ENCODE measurements at regions not wholly inside any gene's neighbourhood (a gene's known extent, or its start where the extent isn't known, plus 50 kb on each side); places are given as distances from the start of the nearest gene placed in this dataset.

GRCh38 chr10:118955531-118955930, 74.0 kb upstream of the NANOS1 start:
- WGBS, 2 experiments (ENCODE audit: extremely low coverage in 1 of 2, insufficient coverage in 1 of 2, insufficient read length in 1 of 2, insufficient replicate concordance in 2 of 2, low coverage in 1 of 2, low lambda C conversion rate in 2 of 2, missing lambda C conversion rate in 1 of 2) = 90% methylated on average over 3 of the region's 3 CpGs; no CpG with 5 or more reads in 1 of the 2 experiments
- Histone ChIP-seq H3K79me1 (ENCODE audit: low read depth, low read length) (no peaks in the 10 kb centered on the region), H3K4me2 (ENCODE audit: insufficient read depth in 1 of 2, low read depth in 2 of 2, low read length in 2 of 2) (no peak overlapping the region), H2BK120ac (replicated peaks; ENCODE audit: low read depth, low read length) (no peak overlapping the region), H3K14ac (ENCODE audit: insufficient read length) (no peak overlapping the region), H3K56ac (replicated peaks; ENCODE audit: insufficient read length, low read depth, low read length) (no peak overlapping the region), H3K9me3 (ENCODE audit: insufficient read depth in 2 of 2, low read depth in 1 of 2, low read length in 1 of 2) (no peaks in the 10 kb centered on the region), H2BK15ac (ENCODE audit: low read length) (no peak overlapping the region), H3K4me1 (replicated peaks in 1 of 4; ENCODE audit: control insufficient read depth in 3 of 4, insufficient read depth in 4 of 4, low read length in 3 of 4) (no peaks in the 10 kb centered on the region; a peak in 1 of 7 replicates), H3K79me2 (ENCODE audit: control insufficient read depth in 1 of 2, insufficient read depth in 2 of 2, low read length in 2 of 2) (no peaks in the 10 kb centered on the region), H3K4ac (replicated peaks; ENCODE audit: insufficient read length, low read depth, low read length) (no peak overlapping the region), H2AK5ac (ENCODE audit: low read depth, low read length) (no peak overlapping the region), H4K91ac (replicated peaks; ENCODE audit: insufficient read length, low read length) (no peak overlapping the region), H2AFZ (ENCODE audit: low read length) (no peak overlapping the region), H3K36me3 (ENCODE audit: control insufficient read depth in 2 of 4, insufficient read depth in 4 of 4, low read length in 3 of 4) (no peaks in the 10 kb centered on the region), H2BK20ac (ENCODE audit: low read length) (no peak overlapping the region), H3K4me3 (ENCODE audit: extremely low read depth in 1 of 4, insufficient read depth in 2 of 4, low read depth in 3 of 4, low read length in 4 of 4) (no peak overlapping the region), H2BK5ac (ENCODE audit: low read depth, low read length) (no peak overlapping the region), H3K23ac (ENCODE audit: insufficient read length) (no peak overlapping the region), H3K9ac (replicated peaks in 1 of 4; ENCODE audit: extremely low read depth in 1 of 4, low read depth in 3 of 4, low read length in 3 of 4) (no peak overlapping the region), H3K18ac (ENCODE audit: extremely low read depth, low read length) (no peak overlapping the region), H3K27ac (ENCODE audit: low read depth, low read length) (no peak overlapping the region), H2BK12ac (ENCODE audit: low read depth, low read length) (no peak overlapping the region), H4K8ac (ENCODE audit: extremely low read depth, insufficient read depth, low read length) (no peak overlapping the region), H4K5ac (ENCODE audit: insufficient read length, low read depth, low read length) (no peak overlapping the region), H4K20me1 (replicated peaks in 1 of 2; ENCODE audit: control insufficient read depth in 1 of 2, insufficient read depth in 2 of 2, low read length in 2 of 2) (peaks cover 0 to 2% of the 10 kb centered on the region in 2 experiments), H3K23me2 (ENCODE audit: low read depth, low read length) (no peaks in the 10 kb centered on the region), H3K27me3 (replicated peaks in 1 of 4; ENCODE audit: control insufficient read depth in 3 of 4, extremely low read depth in 1 of 4, insufficient read depth in 3 of 4, low read length in 3 of 4) (no peaks in the 10 kb centered on the region)
- FAIRE-seq (no peak), DNase-seq (ENCODE audit: low read depth in 1 of 2, low spot score in 2 of 2) (peak in 1 of 2 experiments; percentile 39)
- ChIA-PET CTCF (ENCODE audit: partially characterized antibody) (interaction anchor here (1.1 to 1.9 kb wide), 3 partner anchors 12 to 31 kb away, joined by 4 to 5 read pairs (median 4); no protein-coding TSS in a partner anchor), POLR2A (ENCODE audit: partially characterized antibody) (no interaction called here)
- TF ChIP-seq RNF2 (IDR thresholded peaks at IDR 0.05; ENCODE audit: borderline replicate concordance, low read depth, low read length, missing control alignments, poor library complexity, severe bottlenecking) (no peak), RXRA (IDR thresholded peaks at IDR 0.05; ENCODE audit: insufficient read depth, low read depth, low read length) (no peak), FOSL1 (IDR thresholded peaks at IDR 0.05; ENCODE audit: insufficient read depth, low read depth, low read length) (no peak), CTCF (IDR thresholded peaks at IDR 0.05; ENCODE audit: control extremely low read depth in 1 of 3, insufficient read depth in 1 of 3, low read depth in 1 of 3, low read length in 3 of 3) (no peak), ATF2 (IDR thresholded peaks at IDR 0.05; ENCODE audit: low read length) (no peak), CBX8 (IDR thresholded peaks at IDR 0.05; ENCODE audit: borderline replicate concordance, low read depth, low read length) (no peak), GTF2F1 (IDR thresholded peaks at IDR 0.05; ENCODE audit: borderline replicate concordance, low read depth, low read length) (no peak)
- TF ChIP-seq, protein P1, sequence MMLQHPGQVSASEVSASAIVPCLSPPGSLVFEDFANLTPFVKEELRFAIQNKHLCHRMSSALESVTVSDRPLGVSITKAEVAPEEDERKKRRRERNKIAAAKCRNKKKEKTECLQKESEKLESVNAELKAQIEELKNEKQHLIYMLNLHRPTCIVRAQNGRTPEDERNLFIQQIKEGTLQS (IDR thresholded peaks at IDR 0.05; ENCODE audit: insufficient read depth, low read depth, low read length) = no peak

Data from H1 (cell line).